HG03354 (cell line): ENCODE measurements at regions not wholly inside any gene's neighbourhood (a gene's known extent, or its start where the extent isn't known, plus 50 kb on each side); places are given as distances from the start of the nearest gene placed in this dataset.
"Not testable (repeated sequence)": the region's sequence is repeated elsewhere in the genome, so short reads cannot be mapped to it uniquely, and the experiment has no call there.

Source experiments
- ATAC-seq: cut with Tn5 transposase; IDR thresholded peaks from one replicate; pipeline ENCODE4 v1.9.1; 2021; ENCODE audit warnings: mild to moderate bottlenecking; ENCODE audit not compliant: unreplicated experiment, poor library complexity, severe bottlenecking

GRCh38 chr18:59986139-59986538, 86.3 kb downstream of the PMAIP1 start:
- ATAC-seq = no peak

GRCh38 chr18:59985289-59985688, 85.5 kb downstream of the PMAIP1 start:
- no peak for ATAC-seq

- no peak for ATAC-seq
Observed at GRCh38 chr18:59983506-59983905, 83.7 kb downstream of the PMAIP1 start.

GRCh38 chr18:59980188-59980637, 80.4 kb downstream of the PMAIP1 start:
- ATAC-seq = no peak

GRCh38 chr18:59971871-59972428, 72.2 kb downstream of the PMAIP1 start:
- ATAC-seq = no peak

GRCh38 chr18:59971144-59971543, 71.3 kb downstream of the PMAIP1 start:
- peak; percentile 83 for ATAC-seq

- ATAC-seq = not testable (repeated sequence)
Observed at GRCh38 chr18:59969477-59970028, 69.8 kb downstream of the PMAIP1 start.

GRCh38 chr18:59968583-59968982, 68.8 kb downstream of the PMAIP1 start:
- no peak for ATAC-seq

GRCh38 chr18:59967878-59968277, 68.1 kb downstream of the PMAIP1 start:
- ATAC-seq = no peak

GRCh38 chr18:59966913-59967312, 67.1 kb downstream of the PMAIP1 start:
- no peak for ATAC-seq

GRCh38 chr18:59963229-59963628, 63.4 kb downstream of the PMAIP1 start:
- no peak for ATAC-seq

GRCh38 chr18:59961070-59961469, 61.3 kb downstream of the PMAIP1 start:
- peak; percentile 90 for ATAC-seq

GRCh38 chr18:59960272-59960671, 60.5 kb downstream of the PMAIP1 start:
- ATAC-seq = peak; percentile 42

GRCh38 chr18:59959606-59960005, 59.8 kb downstream of the PMAIP1 start:
- no peak for ATAC-seq

- ATAC-seq = no peak
Observed at GRCh38 chr18:59959073-59959472, 59.3 kb downstream of the PMAIP1 start.

GRCh38 chr18:59957957-59958356, 58.2 kb downstream of the PMAIP1 start:
- peak; percentile 35 for ATAC-seq

- no peak for ATAC-seq
Observed at GRCh38 chr18:59954755-59955156, 55.0 kb downstream of the PMAIP1 start.

- no peak for ATAC-seq
Observed at GRCh38 chr18:59954241-59954640, 54.4 kb downstream of the PMAIP1 start.
